ENCODE measurements at regions not wholly inside any gene's neighbourhood (a gene's known extent, or its start where the extent isn't known, plus 50 kb on each side); places are given as distances from the start of the nearest gene placed in this dataset.

DNA sequence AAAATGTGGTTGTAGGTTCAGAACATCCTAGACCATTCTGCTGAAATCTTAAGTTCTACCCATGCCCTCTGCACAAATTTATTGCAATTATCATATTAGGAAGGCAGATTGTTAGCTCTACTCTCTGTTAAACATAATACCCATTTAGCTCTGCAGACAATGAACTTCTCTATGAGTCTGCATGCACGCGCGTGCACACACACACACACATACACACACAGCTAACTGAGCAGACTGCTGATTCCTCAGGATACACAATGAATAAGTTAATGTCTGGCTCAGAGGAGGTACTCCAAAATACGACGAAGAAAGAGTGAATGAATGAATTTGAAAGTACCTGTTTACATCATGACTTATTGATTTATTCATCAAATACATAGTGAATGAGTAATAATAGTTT lies 276.2 kb upstream of the SORCS1 start:
- TF ChIP-seq POLR2A (IDR thresholded peaks at IDR 0.05) (no peak), POLR2AphosphoS5 (IDR thresholded peaks at IDR 0.05) (no peak)
- TF ChIP-seq, protein P1, sequence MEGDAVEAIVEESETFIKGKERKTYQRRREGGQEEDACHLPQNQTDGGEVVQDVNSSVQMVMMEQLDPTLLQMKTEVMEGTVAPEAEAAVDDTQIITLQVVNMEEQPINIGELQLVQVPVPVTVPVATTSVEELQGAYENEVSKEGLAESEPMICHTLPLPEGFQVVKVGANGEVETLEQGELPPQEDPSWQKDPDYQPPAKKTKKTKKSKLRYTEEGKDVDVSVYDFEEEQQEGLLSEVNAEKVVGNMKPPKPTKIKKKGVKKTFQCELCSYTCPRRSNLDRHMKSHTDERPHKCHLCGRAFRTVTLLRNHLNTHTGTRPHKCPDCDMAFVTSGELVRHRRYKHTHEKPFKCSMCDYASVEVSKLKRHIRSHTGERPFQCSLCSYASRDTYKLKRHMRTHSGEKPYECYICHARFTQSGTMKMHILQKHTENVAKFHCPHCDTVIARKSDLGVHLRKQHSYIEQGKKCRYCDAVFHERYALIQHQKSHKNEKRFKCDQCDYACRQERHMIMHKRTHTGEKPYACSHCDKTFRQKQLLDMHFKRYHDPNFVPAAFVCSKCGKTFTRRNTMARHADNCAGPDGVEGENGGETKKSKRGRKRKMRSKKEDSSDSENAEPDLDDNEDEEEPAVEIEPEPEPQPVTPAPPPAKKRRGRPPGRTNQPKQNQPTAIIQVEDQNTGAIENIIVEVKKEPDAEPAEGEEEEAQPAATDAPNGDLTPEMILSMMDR (IDR thresholded peaks at IDR 0.05), result no peak
